KMS-11 (cell line): ENCODE measurements at regions not wholly inside any gene's neighbourhood (a gene's known extent, or its start where the extent isn't known, plus 50 kb on each side); places are given as distances from the start of the nearest gene placed in this dataset.

Source experiments
- H2AFZ ChIP-seq: fragments of 200-600 bp; sonication (generic); 2 replicates; pipeline ENCODE4 v1.6.1; 2016; ENCODE audit warnings: antibody characterized with exemption, mixed run types, low read depth
- H3K27ac ChIP-seq: fragments of 200-600 bp; sonication (generic); 2 replicates; pipeline ENCODE4 v1.6.1; 2016; ENCODE audit warnings: mild to moderate bottlenecking, mixed run types
- H3K27me3 ChIP-seq: fragments of 200-600 bp; sonication (generic); 2 replicates; pipeline ENCODE4 v1.6.1; 2017; ENCODE audit warnings: mild to moderate bottlenecking, low read depth, mixed run types, moderate library complexity; ENCODE audit not compliant: insufficient read depth
- H3K36me3 ChIP-seq: fragments of 200-600 bp; sonication (generic); 2 replicates; pipeline ENCODE4 v1.6.1; 2017; ENCODE audit warnings: mild to moderate bottlenecking, mixed run types; ENCODE audit not compliant: insufficient read depth
- H3K4me1 ChIP-seq: fragments of 200-600 bp; sonication (generic); 2 replicates; pipeline ENCODE4 v1.6.1; 2016; ENCODE audit warnings: mild to moderate bottlenecking, low read depth, mixed run types; ENCODE audit not compliant: poor library complexity, severe bottlenecking
- H3K4me2 ChIP-seq: fragments of 200-600 bp; sonication (generic); 2 replicates; pipeline ENCODE4 v1.7.0; 2016; ENCODE audit warnings: mild to moderate bottlenecking, mixed run types
- H3K4me3 ChIP-seq: fragments of 200-600 bp; sonication (generic); IDR thresholded peaks from 2 replicates; pipeline ENCODE4 v1.6.1; 2017; ENCODE audit warnings: low read depth, low read length, mixed read lengths; ENCODE audit not compliant: insufficient read depth
- H3K79me2 ChIP-seq: fragments of 200-600 bp; sonication (generic); 2 replicates; pipeline ENCODE4 v1.6.1; 2016; ENCODE audit warnings: low read depth, mixed run types; ENCODE audit not compliant: insufficient read depth
- H3K9ac ChIP-seq: fragments of 200-600 bp; sonication (generic); 2 replicates; pipeline ENCODE4 v1.6.1; 2016; ENCODE audit warnings: mild to moderate bottlenecking, mixed run types
- H4K20me1 ChIP-seq: fragments of 200-600 bp; sonication (generic); 2 replicates; pipeline ENCODE4 v1.6.1; 2016; ENCODE audit warnings: mild to moderate bottlenecking, mixed run types; ENCODE audit not compliant: insufficient read depth
- TF ChIP-seq, protein P1 (sequence below): fragments of 200-600 bp; sonication (generic); conservative IDR thresholded peaks from 2 replicates; pipeline ENCODE4 v1.6.1; 2017; ENCODE audit warnings: low read depth, mild to moderate bottlenecking, antibody characterized with exemption, low read length, moderate library complexity, mixed read lengths

- TF ChIP-seq, protein P1, sequence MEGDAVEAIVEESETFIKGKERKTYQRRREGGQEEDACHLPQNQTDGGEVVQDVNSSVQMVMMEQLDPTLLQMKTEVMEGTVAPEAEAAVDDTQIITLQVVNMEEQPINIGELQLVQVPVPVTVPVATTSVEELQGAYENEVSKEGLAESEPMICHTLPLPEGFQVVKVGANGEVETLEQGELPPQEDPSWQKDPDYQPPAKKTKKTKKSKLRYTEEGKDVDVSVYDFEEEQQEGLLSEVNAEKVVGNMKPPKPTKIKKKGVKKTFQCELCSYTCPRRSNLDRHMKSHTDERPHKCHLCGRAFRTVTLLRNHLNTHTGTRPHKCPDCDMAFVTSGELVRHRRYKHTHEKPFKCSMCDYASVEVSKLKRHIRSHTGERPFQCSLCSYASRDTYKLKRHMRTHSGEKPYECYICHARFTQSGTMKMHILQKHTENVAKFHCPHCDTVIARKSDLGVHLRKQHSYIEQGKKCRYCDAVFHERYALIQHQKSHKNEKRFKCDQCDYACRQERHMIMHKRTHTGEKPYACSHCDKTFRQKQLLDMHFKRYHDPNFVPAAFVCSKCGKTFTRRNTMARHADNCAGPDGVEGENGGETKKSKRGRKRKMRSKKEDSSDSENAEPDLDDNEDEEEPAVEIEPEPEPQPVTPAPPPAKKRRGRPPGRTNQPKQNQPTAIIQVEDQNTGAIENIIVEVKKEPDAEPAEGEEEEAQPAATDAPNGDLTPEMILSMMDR = no peak
- Histone ChIP-seq H4K20me1 (no peaks in the 10 kb centered on the region), H2AFZ (no peak overlapping the region)
These were observed 669.3 kb downstream of the PLA2G4A start for GRCh38 chr1:187498028-187498427.

GRCh38 chr1:187504779-187505178 is 676.0 kb downstream of the PLA2G4A start:
- no peaks in the 10 kb centered on the region for H3K79me2 ChIP-seq
- H4K20me1 ChIP-seq = no peaks in the 10 kb centered on the region
- H3K27ac ChIP-seq = no peak overlapping the region
- no peak overlapping the region for H3K9ac ChIP-seq
- H2AFZ ChIP-seq = no peak overlapping the region
- H3K4me1 ChIP-seq = peaks cover 11% of the 10 kb centered on the region
- TF ChIP-seq, protein P1 = no peak
- H3K4me2 ChIP-seq = no peak overlapping the region
- H3K36me3 ChIP-seq = no peaks in the 10 kb centered on the region
- no peak overlapping the region for H3K4me3 ChIP-seq
- no peaks in the 10 kb centered on the region for H3K27me3 ChIP-seq

More at GRCh38 chr1:187498028-187498427, 669.3 kb downstream of the PLA2G4A start:
- H3K36me3 ChIP-seq = no peaks in the 10 kb centered on the region; the same call in 1 of the 2 replicates
- H3K79me2 ChIP-seq = no peaks in the 10 kb centered on the region
- no peak overlapping the region for H3K4me3 ChIP-seq
- H3K27ac ChIP-seq = no peak overlapping the region
- no peak overlapping the region for H3K4me2 ChIP-seq
- H3K9ac ChIP-seq = no peak overlapping the region
- H3K27me3 ChIP-seq = no peaks in the 10 kb centered on the region
- no peaks in the 10 kb centered on the region for H3K4me1 ChIP-seq

GRCh38 chr1:187509091-187509490 is 680.3 kb downstream of the PLA2G4A start:
- Histone ChIP-seq H3K36me3 (no peaks in the 10 kb centered on the region), H3K79me2 (no peaks in the 10 kb centered on the region), H4K20me1 (no peaks in the 10 kb centered on the region), H3K9ac (no peak overlapping the region), H3K4me1 (peaks cover 11% of the 10 kb centered on the region), H3K4me2 (no peak overlapping the region), H3K4me3 (no peak overlapping the region), H3K27ac (no peak overlapping the region), H3K27me3 (no peaks in the 10 kb centered on the region), H2AFZ (no peak overlapping the region)
- TF ChIP-seq, protein P1 = no peak

- no peak overlapping the region for H3K27ac ChIP-seq
- no peaks in the 10 kb centered on the region for H3K4me1 ChIP-seq
- no peaks in the 10 kb centered on the region for H3K27me3 ChIP-seq
- H4K20me1 ChIP-seq = no peaks in the 10 kb centered on the region
- no peak overlapping the region for H3K9ac ChIP-seq
- no peaks in the 10 kb centered on the region for H3K36me3 ChIP-seq
- no peak overlapping the region for H3K4me2 ChIP-seq
- H3K79me2 ChIP-seq = no peaks in the 10 kb centered on the region
- TF ChIP-seq, protein P1 = no peak
- no peak overlapping the region for H3K4me3 ChIP-seq
- H2AFZ ChIP-seq = no peak overlapping the region
These were observed 684.4 kb downstream of the PLA2G4A start for GRCh38 chr1:187513190-187513589.
